HG02763 (cell line): ENCODE measurements at regions not wholly inside any gene's neighbourhood (a gene's known extent, or its start where the extent isn't known, plus 50 kb on each side); places are given as distances from the start of the nearest gene placed in this dataset.
"Not testable (repeated sequence)": the region's sequence is repeated elsewhere in the genome, so short reads cannot be mapped to it uniquely, and the experiment has no call there.

Source experiments
- ATAC-seq: cut with Tn5 transposase; IDR thresholded peaks from one replicate; pipeline ENCODE4 v1.9.1; 2021; ENCODE audit warnings: mild to moderate bottlenecking, moderate library complexity; ENCODE audit not compliant: unreplicated experiment

DNA sequence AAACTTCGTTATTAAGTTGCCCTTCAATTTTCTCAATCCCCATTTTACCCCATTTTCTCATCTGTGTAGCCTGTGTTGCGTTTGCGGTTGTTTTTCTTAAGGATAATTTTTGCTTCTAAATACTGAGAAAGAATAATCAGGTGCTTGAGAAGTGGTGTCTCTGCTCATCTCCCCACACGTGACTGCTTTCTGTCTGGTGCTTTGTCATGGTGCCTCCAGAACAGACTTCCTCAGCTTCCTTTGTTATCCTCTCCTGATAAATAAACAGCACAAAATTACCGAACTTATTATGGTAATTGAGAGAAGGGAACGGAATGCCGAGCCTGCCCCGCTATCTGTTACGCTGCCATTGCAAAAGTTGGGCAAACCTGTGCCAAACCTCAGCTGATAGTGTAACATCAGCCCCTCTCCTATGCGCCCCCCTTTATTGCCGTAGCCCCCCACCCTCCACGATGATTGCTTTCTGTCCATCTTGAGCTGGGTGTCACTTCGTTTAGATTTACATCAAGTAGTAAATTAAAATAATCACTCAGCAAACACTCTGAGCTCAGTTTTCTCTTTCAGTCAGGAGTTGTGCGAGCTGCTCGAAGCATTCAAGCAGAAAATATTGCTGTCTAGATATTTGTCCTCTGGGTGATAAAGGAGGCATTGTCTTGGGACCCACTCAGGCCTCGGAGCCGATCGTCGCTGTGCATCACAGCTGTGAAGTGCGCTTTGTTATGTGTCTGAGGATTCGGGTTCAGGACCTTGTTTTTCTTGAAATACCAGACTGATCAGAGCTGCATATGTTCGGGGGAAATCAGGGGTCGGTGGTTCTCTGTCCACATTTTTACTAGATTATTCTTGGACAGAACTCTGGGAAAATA is 1008.5 kb upstream of the FANCL start:
- no peak for ATAC-seq

DNA sequence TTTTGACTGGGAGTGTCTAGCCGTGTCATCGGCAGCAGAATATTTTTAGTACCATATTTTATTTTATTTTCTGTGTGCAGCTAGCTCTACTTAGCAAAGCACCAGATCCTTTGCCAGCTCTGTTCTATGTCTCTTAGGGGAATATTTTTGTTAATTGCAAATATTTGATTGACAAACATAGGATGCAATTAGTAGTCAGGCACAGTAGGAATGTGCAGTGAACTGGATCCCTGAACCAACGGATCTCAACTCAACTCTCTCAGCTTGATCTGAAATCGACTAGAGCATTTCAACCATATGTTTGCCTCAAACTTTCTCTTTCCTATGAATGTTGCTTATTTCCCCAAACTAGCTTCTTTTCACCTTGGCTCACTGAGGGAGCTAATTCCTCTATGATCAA is 998.0 kb upstream of the FANCL start:
- no peak for ATAC-seq

DNA sequence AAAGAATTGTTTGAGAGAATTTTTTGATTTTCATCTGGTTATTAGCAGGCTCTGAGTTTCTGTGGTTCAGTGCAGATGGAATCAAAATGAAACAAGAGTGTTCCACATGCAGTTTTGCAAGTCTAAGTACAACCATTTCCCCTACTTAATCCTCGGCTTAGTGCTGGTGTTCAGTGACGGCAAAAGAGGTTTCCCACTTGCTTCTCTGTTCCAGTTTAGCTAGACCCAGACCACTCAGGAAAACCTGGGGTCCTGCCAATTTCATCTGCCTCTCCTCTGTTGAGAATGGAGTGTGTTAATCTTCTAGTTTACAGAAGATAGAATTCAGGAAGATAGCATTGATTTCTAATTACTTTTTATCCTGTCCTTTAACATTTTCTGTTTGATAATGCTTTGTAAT is 996.2 kb upstream of the FANCL start:
- ATAC-seq, result no peak

DNA sequence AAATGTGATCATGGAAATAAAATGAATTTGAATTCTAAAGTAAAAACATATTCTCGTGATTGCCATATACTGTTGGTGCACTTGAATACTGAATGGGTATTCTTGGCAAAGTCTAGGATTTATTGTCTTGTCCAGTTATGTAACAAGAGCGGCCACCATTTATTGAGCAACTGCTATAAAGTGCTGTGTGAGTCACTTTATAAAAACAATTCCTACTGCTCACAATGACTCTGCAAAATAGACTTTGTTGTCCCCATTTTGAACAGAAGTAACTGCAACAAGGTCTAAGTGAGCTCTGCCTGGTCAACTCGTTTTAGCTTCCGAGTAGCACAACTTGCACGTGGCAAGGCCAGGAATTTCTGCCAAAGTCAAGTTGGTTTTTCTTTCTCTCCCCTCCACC is 995.6 kb upstream of the FANCL start:
- no peak for ATAC-seq

DNA sequence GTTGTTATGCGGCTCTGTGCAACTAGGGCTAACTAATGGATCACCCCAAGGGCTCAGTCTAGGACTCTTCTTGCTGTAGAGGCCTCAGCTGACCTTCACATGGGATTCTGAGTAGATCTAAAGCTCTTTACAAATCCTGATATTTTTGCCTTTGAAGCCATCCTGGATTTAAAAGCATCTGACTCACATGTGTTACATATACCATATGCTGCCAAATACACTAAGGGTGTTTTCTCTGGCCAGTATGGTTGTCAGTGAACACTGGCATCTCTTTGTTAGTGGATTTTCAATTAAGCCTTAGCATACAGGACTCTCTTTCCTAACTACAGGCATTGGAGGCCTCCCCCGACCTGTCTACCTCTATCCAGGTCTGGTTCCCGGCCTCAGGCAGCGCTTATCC is 992.8 kb upstream of the FANCL start:
- no peak for ATAC-seq

DNA sequence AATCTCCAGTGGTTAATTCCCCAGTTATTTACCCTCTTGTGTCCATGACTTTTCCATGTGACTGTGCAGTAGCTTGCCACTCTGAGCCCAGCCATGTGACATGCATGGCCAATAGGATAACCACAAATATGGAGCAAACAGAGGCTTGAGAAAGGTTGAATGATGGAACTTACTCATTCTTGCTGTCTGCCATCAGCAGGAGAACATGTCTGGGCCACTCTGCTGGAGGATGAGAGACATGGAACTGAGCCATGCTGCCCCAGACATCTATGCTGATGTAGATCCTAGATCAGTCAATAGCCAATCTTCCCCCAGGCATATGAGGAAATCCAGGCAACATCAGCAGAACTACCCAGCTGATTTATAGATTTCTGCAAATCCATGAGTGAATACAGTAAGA is 992.3 kb upstream of the FANCL start:
- ATAC-seq, result no peak

DNA sequence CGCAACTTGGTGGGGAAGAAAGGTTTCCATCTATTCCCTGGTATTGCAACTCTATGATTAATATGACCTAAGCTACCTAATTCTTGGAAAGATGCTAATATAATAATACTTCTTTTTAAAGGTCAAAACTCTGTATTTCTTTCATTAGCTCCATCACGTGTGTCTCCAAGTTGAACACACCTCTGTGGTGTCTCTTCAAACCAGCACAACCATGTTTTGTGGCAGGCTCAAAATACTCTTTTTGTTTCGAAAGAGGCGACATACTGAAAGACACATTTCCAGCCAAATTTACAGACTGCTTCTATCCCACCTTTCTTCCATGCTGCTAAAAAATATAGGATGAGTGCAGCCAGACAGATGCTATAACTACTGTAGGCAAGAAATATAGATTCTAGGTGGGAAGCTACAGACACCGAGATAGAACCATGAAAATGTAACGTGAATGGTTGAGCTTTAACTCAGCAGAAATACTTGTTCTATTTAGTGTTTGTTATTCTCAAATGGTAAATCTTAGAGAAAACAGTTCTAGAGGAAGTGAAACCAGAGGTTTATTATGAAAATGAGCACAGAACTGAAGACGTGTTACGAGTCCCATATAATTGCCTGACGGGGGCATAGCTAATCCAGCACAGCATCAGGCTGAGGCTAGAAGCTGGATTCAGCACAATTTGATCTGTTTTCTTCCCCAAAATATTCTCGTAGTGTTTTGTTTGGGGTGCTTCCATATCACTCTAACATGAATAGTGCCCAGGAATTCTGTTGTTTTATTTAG is 991.5 kb upstream of the FANCL start:
- peak; percentile 98 for ATAC-seq

DNA sequence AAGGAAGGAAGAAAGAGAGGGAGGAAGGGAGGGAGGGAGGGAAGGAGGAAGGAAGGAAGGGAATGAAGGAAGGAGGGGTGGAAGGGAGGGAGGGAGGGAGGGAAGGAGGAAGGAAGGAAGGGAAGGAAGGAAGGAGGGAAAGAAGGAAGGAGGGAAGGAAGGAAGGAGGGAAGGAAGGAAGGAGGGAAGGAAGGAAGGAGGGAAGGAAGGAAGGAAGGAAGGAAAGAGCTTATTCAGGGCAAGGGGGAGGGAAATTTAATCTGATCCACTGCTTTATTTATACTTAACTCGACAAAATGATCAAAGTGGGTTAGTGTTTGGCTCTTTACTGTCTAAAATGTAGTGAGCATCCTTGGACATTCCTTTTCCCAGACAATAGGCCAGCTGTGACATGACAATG is 985.2 kb upstream of the FANCL start:
- not testable (repeated sequence) for ATAC-seq

DNA sequence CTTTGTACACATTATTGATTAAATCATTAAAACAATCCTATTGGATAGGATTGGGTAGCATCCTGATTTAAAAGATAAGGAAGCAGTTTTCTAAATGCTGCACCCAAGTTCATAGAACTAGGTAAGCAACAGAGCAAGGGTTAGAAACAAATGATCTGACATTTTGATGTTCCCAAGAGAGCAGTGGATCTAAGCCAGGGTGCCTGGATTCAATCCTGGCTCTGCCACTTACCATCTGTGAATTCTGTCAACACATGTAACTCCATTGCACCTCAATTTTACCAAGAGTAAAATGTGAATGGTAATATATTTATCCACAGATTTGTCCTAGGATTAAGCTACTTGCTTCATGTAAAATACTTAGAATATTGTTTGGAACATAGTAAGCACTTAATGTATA is 982.6 kb upstream of the FANCL start:
- ATAC-seq, result no peak

DNA sequence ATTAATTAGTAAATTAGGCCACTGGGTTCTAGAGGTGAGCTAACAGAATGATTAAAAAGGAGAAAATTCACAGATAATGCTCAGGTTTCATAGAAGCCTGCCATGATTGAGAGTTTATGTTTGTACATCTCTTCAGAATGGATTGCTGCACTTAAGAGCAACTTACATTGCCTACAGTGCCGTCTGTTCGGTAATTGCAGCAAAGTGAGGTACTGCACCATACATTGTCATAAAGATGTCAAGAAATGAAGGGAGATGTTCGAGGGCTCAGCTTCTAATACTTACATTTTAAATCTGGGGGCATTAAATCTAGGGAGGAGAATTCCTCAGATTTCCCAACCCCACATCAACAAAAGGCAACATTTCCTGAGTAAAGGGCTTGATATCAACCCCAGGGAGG is 976.2 kb upstream of the FANCL start:
- no peak for ATAC-seq

DNA sequence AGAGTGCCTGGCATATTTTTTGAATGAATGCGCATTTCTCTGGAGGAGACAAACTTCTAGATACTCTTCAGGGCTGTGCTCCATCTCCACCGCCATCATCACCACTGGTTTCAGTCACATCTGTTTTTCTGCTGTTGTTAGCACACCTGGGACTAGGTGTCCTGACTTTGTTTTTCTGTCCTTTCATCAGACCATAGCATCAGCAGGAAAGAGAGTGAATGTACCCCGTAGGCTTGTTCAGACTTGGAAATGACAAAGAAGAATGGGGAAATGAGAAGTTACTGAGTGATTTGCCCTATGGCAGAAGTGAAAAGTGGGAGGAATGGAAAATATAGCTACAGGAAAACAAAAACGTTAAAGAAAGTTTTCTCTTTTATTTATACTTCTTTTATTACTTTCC is 965.2 kb upstream of the FANCL start:
- no peak for ATAC-seq

DNA sequence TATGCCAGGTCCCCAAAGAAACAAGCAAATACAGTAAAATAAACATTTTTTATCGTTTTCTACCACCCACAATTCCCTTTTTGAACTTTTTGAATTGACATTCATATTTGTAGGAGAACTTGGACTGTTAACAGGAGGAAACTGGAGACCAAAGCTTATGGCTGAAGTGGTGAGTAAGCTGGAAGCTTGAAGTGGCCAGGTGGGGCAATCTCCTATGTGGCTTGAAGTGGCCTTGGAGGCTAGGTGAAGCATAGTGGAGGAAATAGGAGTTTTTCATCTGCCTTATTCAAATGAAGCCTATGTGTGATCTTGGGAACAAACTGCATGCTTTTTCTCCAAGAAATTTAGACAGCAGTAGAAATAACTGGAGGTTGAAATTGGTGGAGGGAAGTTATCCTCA is 962.9 kb upstream of the FANCL start:
- no peak for ATAC-seq

DNA sequence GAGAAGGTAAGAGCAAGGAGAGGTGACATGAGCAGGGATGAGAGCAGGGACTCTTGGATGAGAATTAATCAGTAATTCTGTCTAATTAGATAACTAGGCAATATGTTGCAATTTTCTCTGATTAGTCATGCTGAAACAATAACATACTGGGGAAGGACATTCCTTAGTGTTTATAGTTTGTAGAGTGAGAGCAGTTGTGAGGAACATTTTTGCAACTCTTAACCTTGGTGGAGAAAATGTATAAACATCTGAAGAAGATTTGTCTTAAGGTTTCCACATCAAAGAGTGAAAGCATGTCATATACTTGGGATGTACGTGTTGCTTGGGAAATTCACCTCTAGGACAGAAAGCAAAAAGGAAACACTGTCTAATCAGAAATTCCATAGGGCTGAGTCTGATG is 955.4 kb upstream of the FANCL start:
- no peak for ATAC-seq

DNA sequence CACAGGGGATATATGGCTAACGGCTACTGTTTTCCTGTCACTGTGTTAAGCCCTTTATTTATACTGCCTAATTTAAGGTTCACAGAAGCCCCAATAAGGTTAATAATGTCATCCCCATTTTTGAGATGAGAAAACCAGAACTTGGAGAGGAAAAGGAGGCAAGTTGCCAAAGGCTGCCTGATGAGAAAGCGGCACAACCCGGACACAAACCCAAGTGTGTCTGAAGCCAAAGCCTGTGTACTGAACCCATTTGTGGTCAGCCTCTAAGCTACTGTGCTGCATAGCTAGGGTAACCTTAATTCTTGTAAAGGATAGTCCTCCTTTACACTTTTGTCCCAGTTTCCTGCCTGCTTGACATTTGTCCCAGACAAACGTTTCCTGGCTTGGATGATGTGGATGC is 954.7 kb upstream of the FANCL start:
- ATAC-seq, result no peak

DNA sequence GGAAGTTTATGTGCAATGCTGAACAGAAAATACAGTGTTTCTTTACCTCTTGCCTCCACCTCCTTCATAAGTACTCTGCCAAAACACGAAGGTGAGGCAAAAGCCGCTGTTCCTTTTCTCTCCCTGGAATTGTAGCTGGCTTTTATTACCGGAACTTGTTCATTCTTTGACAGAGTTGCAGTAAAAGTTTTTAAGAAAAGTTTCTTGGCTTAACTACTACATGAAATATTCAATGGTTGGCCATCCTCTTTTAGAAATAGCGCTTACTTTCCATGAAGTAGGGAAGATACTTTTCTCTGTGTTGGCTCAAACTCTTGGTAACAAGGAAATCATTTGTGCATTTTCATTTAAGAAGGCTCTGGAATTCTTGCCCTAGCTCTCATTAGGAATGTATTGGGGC is 950.7 kb upstream of the FANCL start:
- ATAC-seq, result no peak

DNA sequence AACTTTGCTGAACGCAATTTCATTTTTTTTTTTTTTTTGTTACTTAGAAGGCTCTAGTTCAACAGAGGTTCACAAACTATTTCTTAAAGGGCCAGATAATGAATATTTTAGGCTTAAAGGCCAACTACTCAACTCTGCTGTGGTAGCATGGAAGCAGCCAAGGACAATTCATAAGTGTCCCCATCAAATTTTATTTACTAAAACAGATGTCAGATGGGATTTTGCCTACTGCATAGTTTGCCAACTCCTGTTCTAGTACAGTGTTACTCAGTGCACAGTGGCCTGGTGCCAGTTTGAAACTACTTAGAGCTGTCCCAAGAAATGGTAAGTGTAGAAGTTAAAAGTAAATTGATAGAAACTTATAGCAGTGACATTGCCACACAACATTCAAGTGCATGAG is 949.4 kb upstream of the FANCL start:
- no peak for ATAC-seq

DNA sequence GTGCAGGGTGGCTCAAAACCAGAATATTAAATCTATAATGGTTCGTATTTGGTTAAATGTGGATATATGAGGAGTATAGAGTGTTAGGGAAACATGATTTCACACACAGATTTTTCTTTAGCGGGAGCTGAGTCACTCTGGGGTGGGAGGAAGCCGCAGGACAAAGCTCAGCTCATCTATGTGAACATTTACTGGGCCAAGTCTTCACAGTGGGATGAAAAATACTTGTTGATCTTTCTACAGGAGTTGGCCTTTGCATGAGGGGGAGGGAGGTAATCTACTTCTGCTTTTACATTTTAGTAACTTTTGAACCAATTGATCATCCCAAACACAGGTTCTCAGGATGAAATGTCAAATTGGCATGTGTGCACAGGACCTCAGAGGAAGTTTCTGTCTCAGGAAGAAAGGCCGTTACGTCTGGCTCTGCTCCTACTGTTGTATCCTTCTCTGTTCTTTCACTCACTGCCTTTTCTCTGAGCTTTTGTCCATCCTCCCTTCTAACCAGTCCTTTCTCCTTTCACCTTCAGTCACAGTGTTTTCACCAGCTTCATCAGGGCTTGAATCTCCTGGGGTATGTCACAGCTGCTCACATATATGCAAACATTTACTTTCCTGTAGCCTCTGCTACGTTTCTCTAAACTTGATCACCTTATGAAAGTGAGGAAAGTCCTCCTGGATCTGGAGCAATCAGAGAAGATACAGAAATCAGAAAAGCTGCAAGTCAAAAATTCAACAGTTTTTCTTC is 943.3 kb upstream of the FANCL start:
- ATAC-seq, result no peak

DNA sequence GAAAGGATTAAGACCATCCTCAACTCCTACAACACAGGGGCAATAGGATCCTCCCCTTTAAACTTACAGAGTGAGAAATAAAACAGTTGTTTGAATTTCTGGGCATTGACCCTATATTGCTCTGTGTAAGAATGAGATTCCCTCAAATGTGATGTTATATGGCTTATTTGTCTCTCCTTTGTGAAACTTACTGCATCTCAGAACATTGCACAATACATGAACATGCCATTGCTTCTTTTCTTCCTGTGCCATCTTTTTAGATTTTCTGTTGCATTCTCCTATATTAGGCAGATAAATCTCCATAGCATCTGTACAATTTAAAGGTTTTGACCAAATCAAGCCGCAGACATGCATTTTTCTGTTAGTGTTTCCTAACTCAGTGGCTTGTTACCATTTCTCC is 941.9 kb upstream of the FANCL start:
- ATAC-seq, result no peak

DNA sequence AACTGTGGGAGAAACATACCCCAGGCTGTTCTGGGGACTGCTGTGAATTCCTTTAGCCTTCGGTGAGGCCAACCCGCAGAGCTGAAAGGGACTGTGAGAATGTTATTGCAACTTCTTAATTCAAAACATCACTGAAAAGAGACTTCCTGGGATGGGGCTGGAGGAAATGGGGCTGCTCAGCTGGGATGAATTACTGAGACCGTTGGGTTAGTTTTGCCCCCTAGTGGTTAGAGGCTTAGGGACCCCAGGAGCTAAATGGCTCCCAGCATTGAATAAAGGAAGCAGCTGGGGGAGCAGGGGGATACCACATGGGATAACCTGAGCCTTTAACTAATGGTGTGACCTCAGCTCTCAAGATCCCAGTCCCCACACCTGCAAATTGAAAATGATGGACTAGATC is 941.1 kb upstream of the FANCL start:
- no peak for ATAC-seq

DNA sequence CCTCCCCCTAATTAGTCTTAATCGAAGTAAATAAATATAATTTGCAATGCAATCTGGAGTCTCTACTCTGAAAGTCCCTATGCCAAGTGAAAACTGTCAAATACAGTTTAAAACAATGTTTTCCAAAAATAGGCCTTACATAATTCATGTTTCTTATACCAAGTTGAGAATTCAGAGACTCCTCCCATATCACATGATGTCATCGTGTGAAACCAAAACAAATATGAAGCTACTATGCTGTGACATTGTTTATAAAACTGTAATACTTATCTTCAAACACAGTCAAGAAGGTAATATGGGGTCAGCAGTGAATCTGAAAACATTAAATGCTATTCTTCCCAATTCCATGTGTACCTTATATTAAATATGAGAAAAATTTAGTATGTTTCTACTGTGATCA is 940.2 kb upstream of the FANCL start:
- no peak for ATAC-seq

DNA sequence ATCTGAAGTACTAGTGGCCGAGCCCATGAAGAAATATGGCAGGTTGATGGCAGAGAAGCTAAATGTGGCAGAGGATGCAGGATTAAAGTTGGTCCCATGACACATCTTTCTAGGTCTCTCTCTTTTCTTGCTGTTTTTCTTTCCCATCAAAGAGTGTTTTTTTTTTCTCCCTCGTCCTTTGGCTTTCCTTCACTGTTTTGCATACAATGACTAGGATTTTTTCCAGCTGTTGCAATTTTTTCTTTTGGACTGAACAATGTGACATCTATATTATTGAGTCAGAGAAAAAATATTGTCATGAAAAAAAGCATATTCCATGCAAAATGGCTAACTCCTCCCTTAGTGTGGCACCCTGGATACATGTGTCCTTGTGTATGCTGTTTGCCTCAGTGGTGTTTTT is 939.5 kb upstream of the FANCL start:
- ATAC-seq, result no peak

DNA sequence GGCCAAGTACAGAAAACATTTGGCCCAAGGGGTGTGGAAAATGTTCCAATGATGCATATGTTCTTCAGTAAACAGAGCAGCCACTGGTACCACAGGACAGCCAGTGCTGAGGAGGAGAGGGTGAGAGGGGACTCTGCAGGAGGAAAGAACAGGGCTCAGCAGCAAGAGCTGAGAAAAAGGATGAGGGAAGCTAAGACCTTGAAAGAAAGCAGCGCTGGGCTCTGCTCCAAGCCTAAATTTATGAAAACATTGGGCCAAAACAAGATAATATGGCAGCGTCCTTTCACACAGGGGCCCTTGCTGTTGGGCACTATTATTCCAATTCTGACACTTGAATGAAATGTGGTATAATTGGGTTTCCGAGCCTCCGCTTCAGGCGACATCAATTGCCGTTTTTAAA is 939.0 kb upstream of the FANCL start:
- ATAC-seq, result no peak
